ENCODE measurements at regions not wholly inside any gene's neighbourhood (a gene's known extent, or its start where the extent isn't known, plus 50 kb on each side); places are given as distances from the start of the nearest gene placed in this dataset.

DNA sequence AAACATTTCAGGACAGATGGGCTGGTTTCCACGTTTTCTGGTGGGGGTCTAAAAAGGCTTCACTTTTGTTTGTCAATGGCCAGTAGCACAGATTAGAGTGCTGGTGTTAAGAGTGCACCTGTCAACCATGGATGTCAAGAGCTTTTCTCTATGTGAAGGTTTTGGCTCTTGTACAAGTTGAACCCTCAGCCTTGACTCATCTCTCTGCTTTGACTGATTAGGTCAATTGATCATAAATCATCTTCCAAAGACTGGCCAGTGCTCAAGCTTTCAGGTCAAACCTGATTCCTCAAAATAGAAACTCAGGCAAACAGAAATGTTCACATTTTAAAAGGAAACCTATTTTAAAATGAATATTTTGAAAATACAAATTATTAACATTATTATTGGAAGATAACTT, 59.6 kb upstream of the SP4 start (continued):
- no peak for TF ChIP-seq CTCF (tag by site-specific recombination; IDR thresholded peaks at IDR 0.05)
- TF ChIP-seq HOXC10 (CRISPR knock-in tag; IDR thresholded peaks at IDR 0.05): no peak
- no peak for TF ChIP-seq ZBTB26 (tag by site-specific recombination; optimal IDR thresholded peaks at IDR 0.05)

- H3K27ac ChIP-seq (ENCODE audit: extremely low read depth, low read depth, low read length): no peak overlapping the region
- peaks cover 13% of the 10 kb centered on the region; the same call in 1 of the 2 replicates for H3K4me1 ChIP-seq (ENCODE audit: control insufficient read depth, insufficient read depth, low read length)
- H3K9me3 ChIP-seq (ENCODE audit: control insufficient read depth, insufficient read depth, low read depth, low read length): no peaks in the 10 kb centered on the region
- POLR2A ChIA-PET: no interaction called here
- CTCF ChIA-PET: no interaction called here
- no peak for TF ChIP-seq ZBTB26 (tag by site-specific recombination; optimal IDR thresholded peaks at IDR 0.05)
- TF ChIP-seq ZNF112 (tag by site-specific recombination; IDR thresholded peaks at IDR 0.05): no peak
- TF ChIP-seq ZNF416 (tag by site-specific recombination; IDR thresholded peaks at IDR 0.05): no peak
- TF ChIP-seq ZNF133 (tag by site-specific recombination; IDR thresholded peaks at IDR 0.05): no peak
- TF ChIP-seq ZNF621 (tag by site-specific recombination; IDR thresholded peaks at IDR 0.05): no peak
- TF ChIP-seq ZNF146 (tag by site-specific recombination; IDR thresholded peaks at IDR 0.05): no peak
- no peak for TF ChIP-seq PRDM2 (tag by site-specific recombination; IDR thresholded peaks at IDR 0.05; ENCODE audit: borderline replicate concordance)
- no peak for TF ChIP-seq ZNF362 (tag by site-specific recombination; IDR thresholded peaks at IDR 0.05)
- TF ChIP-seq ZNF596 (tag by site-specific recombination; IDR thresholded peaks at IDR 0.05): no peak
- TF ChIP-seq, protein P1, sequence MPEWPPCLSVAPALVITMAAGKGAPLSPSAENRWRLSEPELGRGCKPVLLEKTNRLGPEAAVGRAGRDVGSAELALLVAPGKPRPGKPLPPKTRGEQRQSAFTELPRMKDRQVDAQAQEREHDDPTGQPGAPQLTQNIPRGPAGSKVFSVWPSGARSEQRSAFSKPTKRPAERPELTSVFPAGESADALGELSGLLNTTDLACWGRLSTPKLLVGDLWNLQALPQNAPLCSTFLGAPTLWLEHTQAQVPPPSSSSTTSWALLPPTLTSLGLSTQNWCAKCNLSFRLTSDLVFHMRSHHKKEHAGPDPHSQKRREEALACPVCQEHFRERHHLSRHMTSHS (tag by site-specific recombination; IDR thresholded peaks at IDR 0.05): no peak
- TF ChIP-seq ZNF777 (tag by site-specific recombination; IDR thresholded peaks at IDR 0.05; ENCODE audit: borderline replicate concordance): no peak
- no peak for TF ChIP-seq HOXD13 (CRISPR knock-in tag; IDR thresholded peaks at IDR 0.05; ENCODE audit: borderline replicate concordance)
- no peak for TF ChIP-seq ZBTB44 (tag by site-specific recombination; IDR thresholded peaks at IDR 0.05)
- no peak for TF ChIP-seq REPIN1 (tag by site-specific recombination; IDR thresholded peaks at IDR 0.05; ENCODE audit: low read depth)
- TF ChIP-seq ZNF571 (tag by site-specific recombination; IDR thresholded peaks at IDR 0.05): no peak
- no peak for TF ChIP-seq ZNF404 (tag by site-specific recombination; IDR thresholded peaks at IDR 0.05)
- TF ChIP-seq ZNF843 (tag by site-specific recombination; IDR thresholded peaks at IDR 0.05): no peak
- TF ChIP-seq PRDM1 (tag by site-specific recombination; IDR thresholded peaks at IDR 0.05): no peak
- TF ChIP-seq ZNF174 (tag by site-specific recombination; IDR thresholded peaks at IDR 0.05): no peak
- no peaks in the 10 kb centered on the region for H3K36me3 ChIP-seq (ENCODE audit: control insufficient read depth in 2 of 2, insufficient read depth in 1 of 2, low read length in 2 of 2)
- H3K4me3 ChIP-seq (ENCODE audit: low read depth, low read length): no peak overlapping the region
These were observed 57.5 kb upstream of the SP4 start for GRCh38 chr7:21370283-21370982.

All from HEK293 (cell line).